Colonic mucosa (tissue), 4 donors: ENCODE measurements at regions not wholly inside any gene's neighbourhood (a gene's known extent, or its start where the extent isn't known, plus 50 kb on each side); places are given as distances from the start of the nearest gene placed in this dataset.

Source experiments
- DNase-seq: peaks from one replicate; pipeline ENCODE4 v3.0.0-alpha.2; 2020
- H3K27ac ChIP-seq: fragments of 200-600 bp; one replicate; pipeline ENCODE4 v1.8.0; 2021
- H3K27me3 ChIP-seq: fragments of 200-600 bp; one replicate; pipeline ENCODE4 v1.8.0; 2021
- H3K36me3 ChIP-seq: fragments of 200-600 bp; one replicate; pipeline ENCODE4 v1.8.0; 2021
- H3K4me1 ChIP-seq: fragments of 200-600 bp; one replicate; pipeline ENCODE4 v1.8.0; 2021; ENCODE audit warnings: mild to moderate bottlenecking
- H3K4me3 ChIP-seq: fragments of 200-600 bp; one replicate; pipeline ENCODE4 v1.8.0; 2021
- H3K9ac ChIP-seq, 2 donors: one replicate each; pipeline ENCODE4 v1.7.0; 2013; ENCODE audit warnings: control low read depth in 2 of 2, low read depth in 2 of 2, low read length in 2 of 2
- H3K9me3 ChIP-seq: fragments of 200-600 bp; one replicate; pipeline ENCODE4 v1.8.0; 2021
- CTCF ChIP-seq: fragments of 200-600 bp; IDR thresholded peaks from one replicate; pipeline ENCODE4 v1.8.0; 2022; ENCODE audit warnings: antibody characterized with exemption, mild to moderate bottlenecking
- intact Hi-C: fragments of 100-400 bp; cut with DNase I; formaldehyde crosslinking; loops from one replicate; pipeline ENCODE4 v1.14.1; 2022
- donor health status: healthy.
- donor health status: DM: no; HTN: no; CAD: no.
- donor health status: DM: no; HTN: no; CAD: no.

- Histone ChIP-seq H3K27me3 (no peaks in the 10 kb centered on the region), H3K9ac (no peak overlapping the region), H3K4me1 (no peaks in the 10 kb centered on the region), H3K27ac (no peak overlapping the region), H3K9me3 (no peaks in the 10 kb centered on the region), H3K4me3 (no peak overlapping the region), H3K36me3 (no peaks in the 10 kb centered on the region)
- TF ChIP-seq CTCF, result no peak
- intact Hi-C loops, result no loop called here
- no peak for DNase-seq
Observed at GRCh38 chr7:12769444-12769843, 82.0 kb downstream of the ARL4A start.

- no peak overlapping the region for H3K4me3 ChIP-seq
- intact Hi-C loops, result no loop called here
- no peaks in the 10 kb centered on the region for H3K9me3 ChIP-seq
- TF ChIP-seq CTCF, result no peak
- H3K27ac ChIP-seq, result no peak overlapping the region
- H3K27me3 ChIP-seq, result no peaks in the 10 kb centered on the region
- H3K9ac ChIP-seq, result no peak overlapping the region
- peak; percentile 67 for DNase-seq
- no peaks in the 10 kb centered on the region for H3K36me3 ChIP-seq
- no peaks in the 10 kb centered on the region for H3K4me1 ChIP-seq
Observed at GRCh38 chr7:12770227-12770975, 83.0 kb downstream of the ARL4A start.

- intact Hi-C loops, result no loop called here
- Histone ChIP-seq H3K27me3 (no peaks in the 10 kb centered on the region), H3K9me3 (no peaks in the 10 kb centered on the region), H3K27ac (peak overlapping the region; percentile 63), H3K4me1 (no peaks in the 10 kb centered on the region), H3K36me3 (no peaks in the 10 kb centered on the region), H3K9ac (no peak overlapping the region), H3K4me3 (peak overlapping the region; percentile 0)
- no peak for TF ChIP-seq CTCF
- peak; percentile 64 for DNase-seq
Observed at GRCh38 chr7:12771378-12771877, 84.0 kb downstream of the ARL4A start.

GRCh38 chr7:12772768-12773167, 85.3 kb downstream of the ARL4A start:
- no peaks in the 10 kb centered on the region for H3K36me3 ChIP-seq
- no peak for TF ChIP-seq CTCF
- no peak for DNase-seq
- H3K27ac ChIP-seq, result no peak overlapping the region
- no peak overlapping the region for H3K9ac ChIP-seq
- H3K9me3 ChIP-seq, result no peaks in the 10 kb centered on the region
- H3K4me1 ChIP-seq, result no peaks in the 10 kb centered on the region
- no peak overlapping the region for H3K4me3 ChIP-seq
- intact Hi-C loops, result no loop called here
- H3K27me3 ChIP-seq, result no peaks in the 10 kb centered on the region

- DNase-seq, result no peak
- H3K36me3 ChIP-seq, result no peaks in the 10 kb centered on the region
- TF ChIP-seq CTCF, result no peak
- intact Hi-C loops, result no loop called here
- H3K9ac ChIP-seq, result no peak overlapping the region
- H3K9me3 ChIP-seq, result no peaks in the 10 kb centered on the region
- H3K4me3 ChIP-seq, result no peak overlapping the region
- H3K27ac ChIP-seq, result no peak overlapping the region
- H3K4me1 ChIP-seq, result no peaks in the 10 kb centered on the region
- no peaks in the 10 kb centered on the region for H3K27me3 ChIP-seq
Observed at GRCh38 chr7:12777257-12777656, 89.8 kb downstream of the ARL4A start.
